K562 (cell line): ENCODE measurements at regions not wholly inside any gene's neighbourhood (a gene's known extent, or its start where the extent isn't known, plus 50 kb on each side); places are given as distances from the start of the nearest gene placed in this dataset.
A peak's percentile ranks its signal among the peaks of the same experiment; 100 is the strongest.

Experiments
- ATAC-seq: fragments of 200-7000 bp; cut with Tn5 transposase; 3 replicates; pipeline ENCODE4 v1.9.1; 2020; ENCODE audit warnings: moderate library complexity
- BruUV-seq: library from RNA; stranded (reverse); fragments of 400-500 nt; replicated peaks from 2 replicates; lab custom pipeline; 2021; lab: Mats Ljungman, UMichigan
- CTCF ChIA-PET: fragments of 300-600 bp; formaldehyde crosslinking; extraction: SDS; loops from one replicate; lab custom pipeline; 2021; ENCODE audit warnings: low intra/inter-chr PET ratio; lab: Yijun Ruan, JAX
- POLR2A ChIA-PET: fragments of 300-600, 350-650 bp; sonication (Branson Sonifier 250); formaldehyde crosslinking; extraction: SDS; loops from one replicate; lab custom pipeline; 2021; ENCODE audit warnings: antibody characterized with exemption, inconsistent platforms; lab: Yijun Ruan, JAX
- DNase-seq, 4 experiments: peaks; one replicate each; pipeline versions ENCODE4 v3.0.0 to v3.0.0-alpha.2; 2011 to 2018; ENCODE audit warnings: low spot score in 3 of 4, mixed read lengths in 3 of 4; ENCODE audit errors: extremely low read depth in 1 of 4
- FAIRE-seq: peaks from 2 replicates; lab custom pipeline; 2011; peaks lifted over from hg19 to GRCh38; lab: Jason Lieb, UNC
- H2AFZ ChIP-seq: 2 replicates; pipeline ENCODE4 v1.6.0; 2011; ENCODE audit warnings: low read depth, low read length, control low read depth, inconsistent platforms
- H3K27ac ChIP-seq: fragments of 200-600 bp; 3 replicates; pipeline ENCODE4 v1.8.0; 2011; ENCODE audit warnings: low read depth, mild to moderate bottlenecking, control low read depth, inconsistent platforms, low read length, moderate library complexity, mixed read lengths; ENCODE audit errors: extremely low read depth
- H3K27me3 ChIP-seq, 2 experiments: fragments of 300-600 bp in 1 of 2; 2 replicates in 1 of 2; 3 replicates in 1 of 2; pipeline versions ENCODE4 v1.6.0 to v1.8.0; 2011; ENCODE audit warnings: inconsistent platforms in 2 of 2, low read length in 2 of 2, mild to moderate bottlenecking in 1 of 2, mixed read lengths in 1 of 2, moderate library complexity in 1 of 2; ENCODE audit not compliant: control insufficient read depth in 2 of 2, insufficient read depth in 2 of 2
- H3K36me3 ChIP-seq: fragments of 300-600 bp; 3 replicates; pipeline ENCODE4 v1.8.0; 2011; ENCODE audit warnings: mild to moderate bottlenecking, low read length, inconsistent platforms; ENCODE audit not compliant: control insufficient read depth, insufficient read depth
- H3K4me1 ChIP-seq, 2 experiments: fragments of 200-600 bp in 1 of 2; replicated peaks in 1 of 2; 2 replicates in 1 of 2; 3 replicates in 1 of 2; pipeline versions ENCODE4 v1.5.1 to v1.8.0; 2011; ENCODE audit warnings: inconsistent platforms in 2 of 2, low read length in 2 of 2, mild to moderate bottlenecking in 1 of 2, mixed read lengths in 1 of 2, moderate library complexity in 1 of 2; ENCODE audit not compliant: control insufficient read depth in 2 of 2, insufficient read depth in 2 of 2
- H3K4me2 ChIP-seq: 2 replicates; pipeline ENCODE4 v1.6.1; 2011; ENCODE audit warnings: low read length, control low read depth, inconsistent platforms, mixed read lengths; ENCODE audit not compliant: insufficient read depth
- H3K4me3 ChIP-seq: fragments of 200-600 bp; sonication (generic), shearing (Covaris generic); 2 replicates; pipeline ENCODE4 v1.5.1; 2016; ENCODE audit warnings: control low read depth, inconsistent platforms
- H3K79me2 ChIP-seq: fragments of 200-600 bp; 3 replicates; pipeline ENCODE4 v1.8.0; 2011; ENCODE audit warnings: low read length, inconsistent platforms; ENCODE audit not compliant: control insufficient read depth, insufficient read depth
- H3K9ac ChIP-seq, 2 experiments: 2 replicates each; pipeline versions ENCODE4 v1.6.0 to v1.6.1; 2011; ENCODE audit warnings: low read depth in 2 of 2, low read length in 2 of 2, control low read depth in 1 of 2, inconsistent platforms in 1 of 2, mild to moderate bottlenecking in 1 of 2, mixed read lengths in 1 of 2; ENCODE audit not compliant: insufficient read depth in 1 of 2
- H3K9me1 ChIP-seq: one replicate; pipeline ENCODE4 v1.6.0; 2011; ENCODE audit warnings: inconsistent platforms, mild to moderate bottlenecking, low read length, moderate library complexity; ENCODE audit not compliant: control insufficient read depth, insufficient read depth
- H3K9me3 ChIP-seq: replicated peaks from 2 replicates; pipeline ENCODE4 v1.5.1; 2011; ENCODE audit warnings: low read depth, low read length, inconsistent platforms; ENCODE audit not compliant: control insufficient read depth, insufficient read depth
- H4K20me1 ChIP-seq: replicated peaks from 2 replicates; pipeline ENCODE4 v1.6.1; 2011; ENCODE audit warnings: low read length, inconsistent platforms, mixed read lengths; ENCODE audit not compliant: control insufficient read depth, insufficient read depth
- ATF4 ChIP-seq: fragments of 450-650 bp; formaldehyde crosslinking; IDR thresholded peaks from 2 replicates; pipeline ENCODE4 v1.4.0; 2022; ENCODE audit warnings: mild to moderate bottlenecking, moderate library complexity
- CREB3L1 ChIP-seq: fragments of 450-650 bp; IDR thresholded peaks from 2 replicates; pipeline ENCODE4 v1.6.1; 2014; ENCODE audit warnings: low read depth, mild to moderate bottlenecking, moderate library complexity, borderline replicate concordance
- DACH1 ChIP-seq: fragments of 450-650 bp; IDR thresholded peaks from 2 replicates; pipeline ENCODE4 v1.6.1; 2018; ENCODE audit not compliant: partially characterized antibody
- GATAD2B ChIP-seq: fragments of 450-650 bp; IDR thresholded peaks from 2 replicates; pipeline ENCODE4 v1.6.1; 2017; ENCODE audit warnings: mild to moderate bottlenecking, borderline replicate concordance
- HDGF ChIP-seq: fragments of 450-650 bp; IDR thresholded peaks from 2 replicates; pipeline ENCODE4 v1.6.1; 2016
- ILK ChIP-seq: fragments of 450-650 bp; IDR thresholded peaks from 2 replicates; pipeline ENCODE4 v1.6.1; 2016; ENCODE audit warnings: missing genetic modification characterization, low read depth, mild to moderate bottlenecking, missing compliant biosample characterization, moderate library complexity, borderline replicate concordance
- LARP7 ChIP-seq: fragments of 450-650 bp; IDR thresholded peaks from 2 replicates; pipeline ENCODE4 v1.6.1; 2016
- NCOA4 ChIP-seq: fragments of 450-650 bp; IDR thresholded peaks from 2 replicates; pipeline ENCODE4 v1.6.1; 2018; ENCODE audit warnings: mild to moderate bottlenecking; ENCODE audit not compliant: partially characterized antibody
- NFIC ChIP-seq: fragments of 450-650 bp; IDR thresholded peaks from 2 replicates; pipeline ENCODE4 v1.6.1; 2017; ENCODE audit warnings: mild to moderate bottlenecking, inconsistent platforms
- NFIX ChIP-seq: fragments of 250-450 bp; sonication (Bioruptor Pico); IDR thresholded peaks from 2 replicates; pipeline ENCODE4 v1.4.0; 2020; ENCODE audit warnings: low read depth, mild to moderate bottlenecking, moderate library complexity
- ZNF133 ChIP-seq: fragments of 250-450 bp; sonication (Bioruptor Pico); IDR thresholded peaks from 2 replicates; pipeline ENCODE4 v1.4.0; 2020; ENCODE audit warnings: mild to moderate bottlenecking
- ZNF165 ChIP-seq: fragments of 250-450 bp; sonication (Bioruptor Pico); IDR thresholded peaks from 2 replicates; pipeline ENCODE4 v1.4.0; 2020; ENCODE audit warnings: borderline replicate concordance
- ZNF263 ChIP-seq: sonication (generic); formaldehyde crosslinking; IDR thresholded peaks from 2 replicates; pipeline ENCODE4 v1.8.0; 2022; ENCODE audit warnings: mild to moderate bottlenecking, missing genetic modification reagents, borderline replicate concordance
- WGBS: fragments of 100-300 bp; shearing (Covaris generic); methylation state at CpG from one replicate; pipeline ENCODE4 v1.1.6; 2016; ENCODE audit warnings: low coverage, mixed read lengths; ENCODE audit not compliant: insufficient coverage; ENCODE audit errors: missing lambda C conversion rate; 5-methylcytosine and 5-hydroxymethylcytosine counted together
- in situ Hi-C: fragments of 300-500 bp; cut with MboI; formaldehyde crosslinking; loops from 4 replicates; pipeline ENCODE4 v1.15.0; 2018; ENCODE audit warnings: inconsistent platforms, mixed read lengths
- intact Hi-C: fragments of 100-400 bp; cut with micrococcal nuclease; formaldehyde crosslinking; loops from 2 replicates; pipeline ENCODE4 v1.14.2; 2022
- TF ChIP-seq, protein P1 (sequence below): sonication (generic); formaldehyde crosslinking; IDR thresholded peaks from 2 replicates; pipeline ENCODE4 v1.8.1; 2023; ENCODE audit warnings: missing genetic modification reagents, mild to moderate bottlenecking, borderline replicate concordance

DNA sequence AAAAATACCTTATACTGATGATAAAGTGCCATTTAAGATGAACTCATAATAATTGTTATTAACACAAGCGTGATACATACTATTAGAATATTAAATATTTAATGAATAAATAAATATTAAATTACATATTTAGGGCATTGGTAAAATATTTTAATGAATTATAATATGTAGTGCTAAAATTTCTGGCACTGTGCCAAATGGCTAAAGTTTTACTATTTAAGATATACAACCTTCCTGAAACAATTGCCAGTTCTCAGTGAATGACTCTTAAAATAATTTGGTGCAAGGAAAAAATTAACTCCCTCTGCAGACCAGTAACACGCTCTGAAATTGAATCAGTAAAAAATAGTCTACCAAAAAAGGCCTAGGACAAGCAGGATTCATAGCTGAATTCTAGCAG is 428.9 kb upstream of the ATXN7L3B start:
- in situ Hi-C loops (loop anchor here (25.0 kb wide), 1 partner anchor 429 kb away; the partner anchor contains the start of gene ATXN7L3B), intact Hi-C loops (no loop called here)
- no peak for DNase-seq
- Histone ChIP-seq H4K20me1 (no peaks in the 10 kb centered on the region), H3K79me2 (no peaks in the 10 kb centered on the region), H3K36me3 (no peaks in the 10 kb centered on the region), H3K9me1 (no peaks in the 10 kb centered on the region), H3K27me3 (no peaks in the 10 kb centered on the region), H3K4me1 (no peaks in the 10 kb centered on the region), H3K4me3 (no peak overlapping the region), H2AFZ (no peak overlapping the region), H3K4me2 (no peak overlapping the region), H3K27ac (no peak overlapping the region), H3K9ac (no peak overlapping the region), H3K9me3 (no peaks in the 10 kb centered on the region)
- TF ChIP-seq NFIX (peak; percentile 99), DACH1 (no peak), ZNF133 (CRISPR knock-in tag) (no peak), NCOA4 (no peak), ZNF263 (CRISPR knock-in tag) (no peak), CREB3L1 (no peak), GATAD2B (no peak), ZNF165 (CRISPR knock-in tag) (no peak), HDGF (no peak), ILK (no peak), NFIC (peak; percentile 99), ATF4 (CRISPR knock-in tag) (no peak), LARP7 (no peak)
- TF ChIP-seq, protein P1, sequence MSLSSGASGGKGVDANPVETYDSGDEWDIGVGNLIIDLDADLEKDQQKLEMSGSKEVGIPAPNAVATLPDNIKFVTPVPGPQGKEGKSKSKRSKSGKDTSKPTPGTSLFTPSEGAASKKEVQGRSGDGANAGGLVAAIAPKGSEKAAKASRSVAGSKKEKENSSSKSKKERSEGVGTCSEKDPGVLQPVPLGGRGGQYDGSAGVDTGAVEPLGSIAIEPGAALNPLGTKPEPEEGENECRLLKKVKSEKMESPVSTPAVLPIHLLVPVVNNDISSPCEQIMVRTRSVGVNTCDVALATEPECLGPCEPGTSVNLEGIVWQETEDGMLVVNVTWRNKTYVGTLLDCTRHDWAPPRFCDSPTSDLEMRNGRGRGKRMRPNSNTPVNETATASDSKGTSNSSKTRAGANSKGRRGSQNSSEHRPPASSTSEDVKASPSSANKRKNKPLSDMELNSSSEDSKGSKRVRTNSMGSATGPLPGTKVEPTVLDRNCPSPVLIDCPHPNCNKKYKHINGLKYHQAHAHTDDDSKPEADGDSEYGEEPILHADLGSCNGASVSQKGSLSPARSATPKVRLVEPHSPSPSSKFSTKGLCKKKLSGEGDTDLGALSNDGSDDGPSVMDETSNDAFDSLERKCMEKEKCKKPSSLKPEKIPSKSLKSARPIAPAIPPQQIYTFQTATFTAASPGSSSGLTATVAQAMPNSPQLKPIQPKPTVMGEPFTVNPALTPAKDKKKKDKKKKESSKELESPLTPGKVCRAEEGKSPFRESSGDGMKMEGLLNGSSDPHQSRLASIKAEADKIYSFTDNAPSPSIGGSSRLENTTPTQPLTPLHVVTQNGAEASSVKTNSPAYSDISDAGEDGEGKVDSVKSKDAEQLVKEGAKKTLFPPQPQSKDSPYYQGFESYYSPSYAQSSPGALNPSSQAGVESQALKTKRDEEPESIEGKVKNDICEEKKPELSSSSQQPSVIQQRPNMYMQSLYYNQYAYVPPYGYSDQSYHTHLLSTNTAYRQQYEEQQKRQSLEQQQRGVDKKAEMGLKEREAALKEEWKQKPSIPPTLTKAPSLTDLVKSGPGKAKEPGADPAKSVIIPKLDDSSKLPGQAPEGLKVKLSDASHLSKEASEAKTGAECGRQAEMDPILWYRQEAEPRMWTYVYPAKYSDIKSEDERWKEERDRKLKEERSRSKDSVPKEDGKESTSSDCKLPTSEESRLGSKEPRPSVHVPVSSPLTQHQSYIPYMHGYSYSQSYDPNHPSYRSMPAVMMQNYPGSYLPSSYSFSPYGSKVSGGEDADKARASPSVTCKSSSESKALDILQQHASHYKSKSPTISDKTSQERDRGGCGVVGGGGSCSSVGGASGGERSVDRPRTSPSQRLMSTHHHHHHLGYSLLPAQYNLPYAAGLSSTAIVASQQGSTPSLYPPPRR (CRISPR knock-in tag) = no peak
- BruUV-seq = no TSS peak
- no peak for FAIRE-seq
- WGBS = 72% methylated on average over 2 of the region's 2 CpGs
- ChIA-PET POLR2A (no interaction called here), CTCF (no interaction called here)
- no peak for ATAC-seq
